ENCODE measurements at regions not wholly inside any gene's neighbourhood (a gene's known extent, or its start where the extent isn't known, plus 50 kb on each side); places are given as distances from the start of the nearest gene placed in this dataset.

GRCh38 chr2:14817848-14818247 lies 185.3 kb downstream of the LRATD1 start:
- no peak for TF ChIP-seq CTCF (conservative IDR thresholded peaks at IDR 0.05; ENCODE audit: low read depth, low read length)
- no peak for TF ChIP-seq EZH2 (IDR thresholded peaks at IDR 0.05; ENCODE audit: low read length, unreplicated experiment)

Data from PC-3 (cell line).